Endothelial cell of umbilical vein (primary cell): ENCODE measurements at regions not wholly inside any gene's neighbourhood (a gene's known extent, or its start where the extent isn't known, plus 50 kb on each side); places are given as distances from the start of the nearest gene placed in this dataset.

Experiments used
- BruUV-seq: library from RNA; stranded (reverse); fragments of 400-500 nt; replicated peaks from 2 replicates; lab custom pipeline; 2021; lab: Mats Ljungman, UMichigan
- CTCF ChIA-PET: fragments of 300-600, 350-600 bp; sonication (Branson Sonifier 250); formaldehyde crosslinking; loops from one replicate; lab custom pipeline; 2021; ENCODE audit warnings: antibody characterized with exemption, inconsistent platforms; lab: Charles Lee
- POLR2A ChIA-PET: fragments of 300-600, 350-600 bp; sonication (Branson Sonifier 250); formaldehyde crosslinking; loops from one replicate; lab custom pipeline; 2021; ENCODE audit warnings: antibody characterized with exemption, inconsistent platforms; lab: Charles Lee
- DNase-seq: peaks from one replicate; pipeline ENCODE4 v3.0.0-alpha.2; 2011; ENCODE audit warnings: low read depth, low spot score
- FAIRE-seq: peaks from 2 replicates; lab custom pipeline; 2011; peaks lifted over from hg19 to GRCh38; lab: Jason Lieb, UNC
- H2AFZ ChIP-seq: 2 replicates; pipeline ENCODE4 v1.6.0; 2012; ENCODE audit warnings: low read depth, low read length, control low read depth, inconsistent platforms
- H3K27ac ChIP-seq: 2 replicates; pipeline ENCODE4 v1.5.1; 2011; ENCODE audit warnings: low read depth, mild to moderate bottlenecking, control low read depth, low read length, moderate library complexity; ENCODE audit not compliant: insufficient read depth
- H3K27me3 ChIP-seq, 2 experiments: 2 replicates each; pipeline versions ENCODE4 v1.6.0 to v1.6.1; 2011; ENCODE audit warnings: low read length in 2 of 2, mixed read lengths in 1 of 2; ENCODE audit not compliant: control insufficient read depth in 2 of 2, insufficient read depth in 2 of 2
- H3K36me3 ChIP-seq, 2 experiments: 2 replicates in 1 of 2; 3 replicates in 1 of 2; pipeline ENCODE4 v1.5.1; 2011; ENCODE audit warnings: low read length in 2 of 2, mild to moderate bottlenecking in 1 of 2, moderate library complexity in 1 of 2; ENCODE audit not compliant: control insufficient read depth in 2 of 2, insufficient read depth in 2 of 2; ENCODE audit errors: extremely low read depth in 1 of 2
- H3K4me1 ChIP-seq: 3 replicates; pipeline ENCODE4 v1.5.1; 2011; ENCODE audit warnings: mild to moderate bottlenecking, low read length; ENCODE audit not compliant: control insufficient read depth, insufficient read depth; ENCODE audit errors: extremely low read depth
- H3K4me2 ChIP-seq: 2 replicates; pipeline ENCODE4 v1.6.1; 2011; ENCODE audit warnings: low read length, control low read depth, mixed read lengths; ENCODE audit not compliant: insufficient read depth
- H3K4me3 ChIP-seq, 3 experiments: fragments of 200-600 bp in 1 of 3; sonication (generic), shearing (Covaris generic) in 1 of 3; replicated peaks in 1 of 3; 2 replicates each; pipeline ENCODE4 v1.5.1; 2011 to 2016; ENCODE audit warnings: control low read depth in 3 of 3, low read length in 3 of 3, mild to moderate bottlenecking in 2 of 3, inconsistent platforms in 1 of 3, low read depth in 1 of 3, moderate library complexity in 1 of 3; ENCODE audit not compliant: insufficient read depth in 1 of 3
- H3K79me2 ChIP-seq: 2 replicates; pipeline ENCODE4 v1.6.0; 2012; ENCODE audit warnings: low read length, inconsistent platforms; ENCODE audit not compliant: control insufficient read depth, insufficient read depth
- H3K9ac ChIP-seq: replicated peaks from 2 replicates; pipeline ENCODE3; 2011; ENCODE audit warnings: low read length, control low read depth; ENCODE audit not compliant: insufficient read depth; ENCODE audit errors: extremely low read depth
- H3K9me1 ChIP-seq: replicated peaks from 3 replicates; pipeline ENCODE4 v1.6.0; 2011; ENCODE audit warnings: mild to moderate bottlenecking, low read length; ENCODE audit not compliant: control insufficient read depth, insufficient read depth; ENCODE audit errors: extremely low read depth
- H3K9me3 ChIP-seq: replicated peaks from 2 replicates; pipeline ENCODE4 v1.5.1; 2012; ENCODE audit warnings: low read length, inconsistent platforms; ENCODE audit not compliant: control insufficient read depth, insufficient read depth
- H4K20me1 ChIP-seq: replicated peaks from 2 replicates; pipeline ENCODE3; 2011; ENCODE audit warnings: mild to moderate bottlenecking, low read length; ENCODE audit not compliant: control insufficient read depth, insufficient read depth; ENCODE audit errors: extremely low read depth
- CTCF ChIP-seq, 2 donors: IDR thresholded peaks; 1 replicate in 1 of 2; 2 replicates in 1 of 2; pipeline ENCODE4 v1.5.1; 2011; ENCODE audit warnings: low read length in 2 of 2, mild to moderate bottlenecking in 2 of 2, moderate library complexity in 2 of 2, control low read depth in 1 of 2, inconsistent platforms in 1 of 2, low read depth in 1 of 2; ENCODE audit not compliant: insufficient read depth in 1 of 2; ENCODE audit errors: extremely low read depth in 1 of 2
- EZH2 ChIP-seq: IDR thresholded peaks from 2 replicates; pipeline ENCODE4 v1.6.1; 2012; ENCODE audit warnings: borderline replicate concordance, low read depth, mild to moderate bottlenecking, moderate library complexity, low read length, inconsistent platforms; ENCODE audit not compliant: severe bottlenecking
- FOS ChIP-seq: IDR thresholded peaks from 2 replicates; pipeline ENCODE4 v1.6.1; 2011; ENCODE audit warnings: mild to moderate bottlenecking, low read length, moderate library complexity, borderline replicate concordance; ENCODE audit not compliant: insufficient read depth
- GATA2 ChIP-seq: IDR thresholded peaks from 2 replicates; pipeline ENCODE4 v1.7.0; 2011; ENCODE audit warnings: low read depth, mild to moderate bottlenecking, moderate library complexity, mixed read lengths, low read length; ENCODE audit not compliant: insufficient read length, insufficient read depth
- JUN ChIP-seq: IDR thresholded peaks from 2 replicates; pipeline ENCODE4 v1.6.1; 2011; ENCODE audit warnings: borderline replicate concordance, low read depth; ENCODE audit not compliant: insufficient read length, insufficient read depth
- MYC ChIP-seq: IDR thresholded peaks from one replicate; pipeline ENCODE4 v1.6.1; 2011; ENCODE audit warnings: mild to moderate bottlenecking, low read depth, low read length
- POLR2A ChIP-seq: IDR thresholded peaks from 2 replicates; pipeline ENCODE4 v1.6.1; 2012; ENCODE audit warnings: low read depth, mild to moderate bottlenecking, control low read depth, low read length
- POLR2AphosphoS5 ChIP-seq: IDR thresholded peaks from 2 replicates; pipeline ENCODE4 v1.6.1; 2012; ENCODE audit warnings: low read depth, mild to moderate bottlenecking, control low read depth, low read length, moderate library complexity; ENCODE audit not compliant: insufficient read depth
- dilution Hi-C: fragments of 300-500 bp; cut with MboI; formaldehyde crosslinking; loops from one replicate; pipeline ENCODE4 v1.15.0; 2019; ENCODE audit warnings: low sequenced_read_pairs; ENCODE audit not compliant: extremely low pct_ligation_motif_present
- intact Hi-C: fragments of 100-400 bp; cut with micrococcal nuclease; formaldehyde crosslinking; loops from one replicate; pipeline ENCODE4 v1.10.0; 2022
- TF ChIP-seq, protein P1 (sequence below): IDR thresholded peaks from 2 replicates; pipeline ENCODE4 v1.6.1; 2011; ENCODE audit not compliant: insufficient read depth, insufficient read length

- Histone ChIP-seq H3K4me3 (no peak overlapping the region), H3K9me3 (no peaks in the 10 kb centered on the region), H4K20me1 (no peaks in the 10 kb centered on the region), H3K79me2 (no peaks in the 10 kb centered on the region), H3K27ac (no peak overlapping the region), H3K36me3 (no peaks in the 10 kb centered on the region), H3K9ac (no peak overlapping the region), H2AFZ (no peak overlapping the region), H3K4me1 (no peaks in the 10 kb centered on the region), H3K4me2 (no peak overlapping the region), H3K27me3 (no peaks in the 10 kb centered on the region), H3K9me1 (no peaks in the 10 kb centered on the region)
- intact Hi-C loops, result no loop called here
- no peak for FAIRE-seq
- ChIA-PET POLR2A (no interaction called here), CTCF (no interaction called here)
- BruUV-seq, result no TSS peak
- dilution Hi-C loops, result no loop called here
- DNase-seq, result no peak
- TF ChIP-seq MYC (no peak), CTCF (IDR thresholded peaks at IDR 0.05; ENCODE audit: extremely low read depth in 1 of 2, insufficient read depth in 1 of 2, low read depth in 1 of 2, low read length in 2 of 2) (no peak), POLR2A (no peak), FOS (no peak), JUN (no peak), GATA2 (no peak), POLR2AphosphoS5 (no peak), EZH2 (no peak)
- TF ChIP-seq, protein P1, sequence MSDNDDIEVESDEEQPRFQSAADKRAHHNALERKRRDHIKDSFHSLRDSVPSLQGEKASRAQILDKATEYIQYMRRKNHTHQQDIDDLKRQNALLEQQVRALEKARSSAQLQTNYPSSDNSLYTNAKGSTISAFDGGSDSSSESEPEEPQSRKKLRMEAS, result no peak
These were observed 124.3 kb upstream of the RAB4A start for GRCh38 chr1:229146647-229147046.
